HCT116 (cell line): ENCODE measurements at regions not wholly inside any gene's neighbourhood (a gene's known extent, or its start where the extent isn't known, plus 50 kb on each side); places are given as distances from the start of the nearest gene placed in this dataset.

Source experiments
- ATAC-seq: fragments of 200-7000 bp; cut with Tn5 transposase; 2 replicates; pipeline ENCODE4 v1.9.1; 2020; ENCODE audit warnings: mild to moderate bottlenecking, moderate library complexity
- BruUV-seq: library from RNA; stranded (reverse); fragments of 400-500 nt; replicated peaks from 2 replicates; lab custom pipeline; 2021; lab: Mats Ljungman, UMichigan
- CTCF ChIA-PET: fragments of 300-600 bp; sonication (Branson Sonifier 250); formaldehyde crosslinking; loops from one replicate; lab custom pipeline; 2021; ENCODE audit warnings: antibody characterized with exemption; lab: Charles Lee
- POLR2A ChIA-PET: fragments of 300-600, 350-600 bp; sonication (Branson Sonifier 250); formaldehyde crosslinking; loops from one replicate; lab custom pipeline; 2021; ENCODE audit warnings: antibody characterized with exemption; lab: Charles Lee
- RAD21 ChIA-PET, 2 experiments: fragments of 300-600 bp; sonication (Branson Sonifier 250); formaldehyde crosslinking; loops; one replicate each; lab custom pipeline; 2023; ENCODE audit warnings: low total read pairs in 2 of 2; ENCODE audit not compliant: uncharacterized antibody in 2 of 2, unreplicated experiment in 2 of 2, low non-redundant PET in 1 of 2; lab: Charles Lee
- DNase-seq: peaks from one replicate; pipeline ENCODE4 v3.0.0-alpha.2; 2010; ENCODE audit warnings: low read depth, low spot score
- H2AFZ ChIP-seq: fragments of 200-600 bp; shearing (Covaris generic), sonication (generic); 2 replicates; pipeline ENCODE4 v1.6.1; 2017; ENCODE audit warnings: low read depth, mixed run types, mixed read lengths, antibody characterized with exemption, low read length; ENCODE audit not compliant: poor library complexity, severe bottlenecking
- H3K27ac ChIP-seq: 2 replicates; pipeline ENCODE4 v1.5.1; 2012; ENCODE audit warnings: low read depth, low read length
- H3K27me3 ChIP-seq: fragments of 200-600 bp; sonication (generic); 2 replicates; pipeline ENCODE4 v1.6.1; 2016; ENCODE audit warnings: mixed run types, low read length, mixed read lengths; ENCODE audit not compliant: insufficient read depth
- H3K36me3 ChIP-seq, 2 experiments: fragments of 200-500 bp in 1 of 2; fragments of 200-600 bp in 1 of 2; sonication (Bioruptor generic) in 1 of 2; sonication (generic) in 1 of 2; 2 replicates each; pipeline versions ENCODE4 v1.5.1 to v1.6.1; 2014 to 2016; ENCODE audit warnings: low read length in 2 of 2, inconsistent platforms in 1 of 2, mixed read lengths in 1 of 2, mixed run types in 1 of 2; ENCODE audit not compliant: insufficient read depth in 2 of 2, control insufficient read depth in 1 of 2
- H3K4me1 ChIP-seq, 2 experiments: fragments of 200-600 bp in 1 of 2; sonication (generic) in 1 of 2; 2 replicates each; pipeline versions ENCODE4 v1.5.1 to v1.6.1; 2012 to 2017; ENCODE audit warnings: low read length in 2 of 2, inconsistent platforms in 1 of 2, mild to moderate bottlenecking in 1 of 2, mixed read lengths in 1 of 2, mixed run types in 1 of 2, moderate library complexity in 1 of 2; ENCODE audit not compliant: insufficient read depth in 2 of 2, control insufficient read depth in 1 of 2
- H3K4me2 ChIP-seq: fragments of 200-600 bp; sonication (generic); 2 replicates; pipeline ENCODE4 v1.6.1; 2017; ENCODE audit warnings: mixed run types, low read length, mixed read lengths
- H3K4me3 ChIP-seq, 2 experiments: fragments of 200-600 bp in 1 of 2; sonication (generic) in 1 of 2; replicated peaks in 1 of 2; 2 replicates each; pipeline ENCODE4 v1.5.1; 2011 to 2016; ENCODE audit warnings: low read length in 2 of 2, control low read depth in 1 of 2, low read depth in 1 of 2, mild to moderate bottlenecking in 1 of 2, mixed read lengths in 1 of 2, mixed run types in 1 of 2
- H3K79me2 ChIP-seq: fragments of 200-600 bp; sonication (generic); 2 replicates; pipeline ENCODE4 v1.6.1; 2017; ENCODE audit warnings: mild to moderate bottlenecking, mixed run types, low read length, moderate library complexity, mixed read lengths; ENCODE audit not compliant: insufficient read depth
- H3K9ac ChIP-seq: fragments of 200-600 bp; sonication (generic); 2 replicates; pipeline ENCODE4 v1.6.1; 2016; ENCODE audit warnings: low read length, mixed read lengths
- H3K9me2 ChIP-seq: fragments of 200-600 bp; sonication (generic), shearing (Covaris generic); 2 replicates; pipeline ENCODE4 v1.6.1; 2017; ENCODE audit warnings: mixed run types, mild to moderate bottlenecking, moderate library complexity; ENCODE audit not compliant: insufficient read depth
- H3K9me3 ChIP-seq, 2 experiments: fragments of 200-500 bp in 1 of 2; fragments of 200-600 bp in 1 of 2; sonication (Bioruptor generic) in 1 of 2; sonication (generic) in 1 of 2; 2 replicates each; pipeline ENCODE4 v1.6.1; 2014 to 2017; ENCODE audit warnings: low read length in 2 of 2, mixed read lengths in 2 of 2, inconsistent platforms in 1 of 2, low read depth in 1 of 2, mild to moderate bottlenecking in 1 of 2, mixed run types in 1 of 2, moderate library complexity in 1 of 2; ENCODE audit not compliant: control insufficient read depth in 1 of 2, insufficient read depth in 1 of 2
- H4K20me1 ChIP-seq: fragments of 200-600 bp; sonication (generic), shearing (Covaris generic); 2 replicates; pipeline ENCODE4 v1.6.1; 2017; ENCODE audit warnings: mixed run types, mild to moderate bottlenecking, moderate library complexity; ENCODE audit not compliant: insufficient read depth
- ATF3 ChIP-seq: IDR thresholded peaks from 2 replicates; pipeline ENCODE4 v1.6.1; 2012
- CEBPB ChIP-seq: IDR thresholded peaks from 2 replicates; pipeline ENCODE4 v1.6.1; 2012; ENCODE audit warnings: low read depth
- EGR1 ChIP-seq: IDR thresholded peaks from 2 replicates; pipeline ENCODE4 v1.6.1; 2012; ENCODE audit warnings: low read depth
- EZH2phosphoT487 ChIP-seq: fragments of 200-600 bp; IDR thresholded peaks from 2 replicates; pipeline ENCODE4 v1.6.1; 2018; ENCODE audit warnings: antibody characterized with exemption, borderline replicate concordance
- JUND ChIP-seq: IDR thresholded peaks from 2 replicates; pipeline ENCODE4 v1.6.1; 2012
- POLR2AphosphoS5 ChIP-seq: IDR thresholded peaks from 2 replicates; pipeline ENCODE4 v1.6.1; 2011; ENCODE audit warnings: mild to moderate bottlenecking, low read depth, low read length, moderate library complexity
- RAD21 ChIP-seq: IDR thresholded peaks from 2 replicates; pipeline ENCODE4 v1.6.1; 2012; ENCODE audit warnings: low read depth, mild to moderate bottlenecking
- REST ChIP-seq: IDR thresholded peaks from 2 replicates; pipeline ENCODE4 v1.6.1; 2012; ENCODE audit warnings: low read depth
- YY1 ChIP-seq: IDR thresholded peaks from 2 replicates; pipeline ENCODE4 v1.6.1; 2011; ENCODE audit warnings: low read length, low read depth, moderate library complexity, mild to moderate bottlenecking; ENCODE audit not compliant: insufficient replicate concordance; ENCODE audit errors: extremely low read depth
- intact Hi-C: fragments of 100-400 bp; cut with micrococcal nuclease; formaldehyde crosslinking; loops from 2 replicates; pipeline ENCODE4 v1.10.0; 2022

- no TSS peak for BruUV-seq
- Histone ChIP-seq H3K27ac (no peak overlapping the region), H3K27me3 (no peaks in the 10 kb centered on the region), H3K9me3 (no peaks in the 10 kb centered on the region), H3K9ac (no peak overlapping the region), H3K79me2 (no peaks in the 10 kb centered on the region), H3K4me2 (no peak overlapping the region), H4K20me1 (no peaks in the 10 kb centered on the region)
- CTCF ChIA-PET = no interaction called here
- intact Hi-C loops = no loop called here
- no peak for DNase-seq
- POLR2A ChIA-PET = no interaction called here
- TF ChIP-seq REST = no peak
- no peak for TF ChIP-seq JUND
- TF ChIP-seq ATF3 = no peak
- TF ChIP-seq EGR1 = no peak
- no peak for TF ChIP-seq YY1
- no peak for TF ChIP-seq POLR2AphosphoS5
- no peak for TF ChIP-seq CEBPB
- no peak for TF ChIP-seq RAD21
- no peak for TF ChIP-seq EZH2phosphoT487
- TF ChIP-seq, all 23 proteins: peak for 0
- no peaks in the 10 kb centered on the region for H3K36me3 ChIP-seq
- no peak overlapping the region for H3K4me3 ChIP-seq
- H3K4me1 ChIP-seq = no peaks in the 10 kb centered on the region
- H2AFZ ChIP-seq = no peak overlapping the region
- H3K9me2 ChIP-seq = no peaks in the 10 kb centered on the region
- RAD21 ChIA-PET = no interaction called here
- ATAC-seq = no peak
These were observed 522.2 kb downstream of the GLUD2 start for GRCh38 chrX:121569609-121570008.
